Vagina (tissue), 2 donors: ENCODE measurements at regions not wholly inside any gene's neighbourhood (a gene's known extent, or its start where the extent isn't known, plus 50 kb on each side); places are given as distances from the start of the nearest gene placed in this dataset.

Experiments
- DNase-seq, 2 donors: peaks; one replicate each; pipeline ENCODE4 v3.0.0-alpha.2; 2017; ENCODE audit errors: extremely low spot score in 2 of 2
- H3K27ac ChIP-seq: fragments of 200-600 bp; sonication (generic); one replicate; pipeline ENCODE4 v1.5.1; 2019
- H3K27me3 ChIP-seq: fragments of 200-600 bp; sonication (generic); one replicate; pipeline ENCODE4 v1.5.1; 2019
- H3K36me3 ChIP-seq, 2 donors: fragments of 200-600 bp; sonication (generic); one replicate each; pipeline ENCODE4 v1.5.1; 2017 to 2019
- H3K4me1 ChIP-seq: fragments of 200-600 bp; sonication (generic); one replicate; pipeline ENCODE4 v1.5.1; 2019
- H3K4me3 ChIP-seq, 2 donors: fragments of 200-600 bp; sonication (generic); 1 replicate in 1 of 2; 2 replicates in 1 of 2; pipeline ENCODE4 v1.5.1; 2016 to 2019
- H3K9me3 ChIP-seq: fragments of 200-600 bp; sonication (generic); one replicate; pipeline ENCODE4 v1.5.1; 2019
- POLR2A ChIP-seq, 2 donors: fragments of 450-650 bp; IDR thresholded peaks; one replicate each; pipeline ENCODE4 v1.6.1; 2017; ENCODE audit warnings: antibody characterized with exemption in 2 of 2, mild to moderate bottlenecking in 2 of 2, moderate library complexity in 2 of 2
- POLR2AphosphoS5 ChIP-seq, 2 donors: sonication (generic); formaldehyde crosslinking; IDR thresholded peaks; one replicate each; pipeline ENCODE4 v1.9.0; 2017; ENCODE audit warnings: antibody characterized with exemption in 2 of 2, mild to moderate bottlenecking in 2 of 2, low read depth in 1 of 2; ENCODE audit not compliant: insufficient read depth in 1 of 2
- intact Hi-C: fragments of 100-400 bp; cut with DNase I; formaldehyde crosslinking; loops from one replicate; pipeline ENCODE4 v1.15.1; 2023
- TF ChIP-seq, protein P1 (sequence below), 3 experiments: fragments of 450-650 bp in 2 of 3; fragments of 200-600 bp in 1 of 3; sonication (generic) in 1 of 3; IDR thresholded peaks; one replicate each; pipeline ENCODE4 v1.5.1; 2017 to 2019; ENCODE audit warnings: antibody characterized with exemption in 3 of 3, mild to moderate bottlenecking in 2 of 3, moderate library complexity in 2 of 3

DNA sequence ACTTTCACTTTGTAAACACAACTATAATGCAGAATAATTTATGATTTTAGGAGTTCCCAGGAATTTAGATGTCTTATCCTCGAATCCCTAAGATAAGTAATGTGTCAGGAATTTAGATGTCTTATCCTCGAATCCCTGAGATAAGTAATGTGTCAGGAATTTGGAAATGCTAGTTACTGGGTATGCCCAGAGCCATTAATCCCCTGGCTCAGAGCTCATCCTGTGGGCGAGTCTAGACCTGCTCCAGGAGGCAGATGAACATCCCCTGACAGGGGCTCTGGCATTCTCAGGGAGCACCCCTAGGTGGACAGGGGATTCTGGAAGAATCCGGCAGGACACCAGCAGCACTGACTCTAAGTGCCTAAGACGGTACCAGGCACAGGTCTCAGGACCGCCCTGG, 163.3 kb downstream of the ARRDC4 start:
- H3K4me1 ChIP-seq = peaks cover 6% of the 10 kb centered on the region
- no peak for DNase-seq
- no peaks in the 10 kb centered on the region for H3K27me3 ChIP-seq
- no peak for TF ChIP-seq POLR2AphosphoS5 (IDR thresholded peaks at IDR 0.05; ENCODE audit: insufficient read depth in 1 of 2, low read depth in 1 of 2)
- TF ChIP-seq, protein P1, sequence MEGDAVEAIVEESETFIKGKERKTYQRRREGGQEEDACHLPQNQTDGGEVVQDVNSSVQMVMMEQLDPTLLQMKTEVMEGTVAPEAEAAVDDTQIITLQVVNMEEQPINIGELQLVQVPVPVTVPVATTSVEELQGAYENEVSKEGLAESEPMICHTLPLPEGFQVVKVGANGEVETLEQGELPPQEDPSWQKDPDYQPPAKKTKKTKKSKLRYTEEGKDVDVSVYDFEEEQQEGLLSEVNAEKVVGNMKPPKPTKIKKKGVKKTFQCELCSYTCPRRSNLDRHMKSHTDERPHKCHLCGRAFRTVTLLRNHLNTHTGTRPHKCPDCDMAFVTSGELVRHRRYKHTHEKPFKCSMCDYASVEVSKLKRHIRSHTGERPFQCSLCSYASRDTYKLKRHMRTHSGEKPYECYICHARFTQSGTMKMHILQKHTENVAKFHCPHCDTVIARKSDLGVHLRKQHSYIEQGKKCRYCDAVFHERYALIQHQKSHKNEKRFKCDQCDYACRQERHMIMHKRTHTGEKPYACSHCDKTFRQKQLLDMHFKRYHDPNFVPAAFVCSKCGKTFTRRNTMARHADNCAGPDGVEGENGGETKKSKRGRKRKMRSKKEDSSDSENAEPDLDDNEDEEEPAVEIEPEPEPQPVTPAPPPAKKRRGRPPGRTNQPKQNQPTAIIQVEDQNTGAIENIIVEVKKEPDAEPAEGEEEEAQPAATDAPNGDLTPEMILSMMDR (IDR thresholded peaks at IDR 0.05) = no peak
- TF ChIP-seq POLR2A (IDR thresholded peaks at IDR 0.05) = no peak
- intact Hi-C loops = no loop called here
- H3K27ac ChIP-seq = no peak overlapping the region
- H3K9me3 ChIP-seq = no peaks in the 10 kb centered on the region
- H3K36me3 ChIP-seq = no peaks in the 10 kb centered on the region
- H3K4me3 ChIP-seq = no peak overlapping the region

DNA sequence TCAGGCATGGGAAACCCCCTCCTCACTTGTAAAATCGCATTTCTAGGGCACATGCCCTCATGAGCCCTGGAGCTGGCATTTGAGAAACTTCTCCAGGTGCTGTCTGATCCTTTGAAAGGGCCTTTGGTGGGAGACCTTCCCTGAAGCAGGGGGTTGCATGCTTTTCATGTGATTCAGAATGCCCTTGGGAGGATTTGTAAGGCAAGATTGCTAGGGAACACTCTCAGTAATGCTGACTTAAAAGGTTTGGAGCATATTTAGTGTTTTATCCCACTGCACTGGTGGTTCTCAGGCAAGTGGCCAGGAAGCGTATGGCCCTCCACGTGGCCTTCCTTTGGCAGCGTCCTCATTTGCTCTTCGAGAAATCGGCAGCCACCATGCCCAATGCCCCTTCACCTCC, 164.1 kb downstream of the ARRDC4 start:
- Histone ChIP-seq H3K36me3 (no peaks in the 10 kb centered on the region), H3K4me1 (peaks cover 6% of the 10 kb centered on the region), H3K27ac (no peak overlapping the region), H3K4me3 (no peak overlapping the region), H3K27me3 (no peaks in the 10 kb centered on the region), H3K9me3 (no peaks in the 10 kb centered on the region)
- no peak for DNase-seq
- TF ChIP-seq POLR2AphosphoS5 (IDR thresholded peaks at IDR 0.05; ENCODE audit: insufficient read depth in 1 of 2, low read depth in 1 of 2) (no peak), POLR2A (IDR thresholded peaks at IDR 0.05) (no peak)
- TF ChIP-seq, protein P1 (IDR thresholded peaks at IDR 0.05) = no peak
- intact Hi-C loops = no loop called here

DNA sequence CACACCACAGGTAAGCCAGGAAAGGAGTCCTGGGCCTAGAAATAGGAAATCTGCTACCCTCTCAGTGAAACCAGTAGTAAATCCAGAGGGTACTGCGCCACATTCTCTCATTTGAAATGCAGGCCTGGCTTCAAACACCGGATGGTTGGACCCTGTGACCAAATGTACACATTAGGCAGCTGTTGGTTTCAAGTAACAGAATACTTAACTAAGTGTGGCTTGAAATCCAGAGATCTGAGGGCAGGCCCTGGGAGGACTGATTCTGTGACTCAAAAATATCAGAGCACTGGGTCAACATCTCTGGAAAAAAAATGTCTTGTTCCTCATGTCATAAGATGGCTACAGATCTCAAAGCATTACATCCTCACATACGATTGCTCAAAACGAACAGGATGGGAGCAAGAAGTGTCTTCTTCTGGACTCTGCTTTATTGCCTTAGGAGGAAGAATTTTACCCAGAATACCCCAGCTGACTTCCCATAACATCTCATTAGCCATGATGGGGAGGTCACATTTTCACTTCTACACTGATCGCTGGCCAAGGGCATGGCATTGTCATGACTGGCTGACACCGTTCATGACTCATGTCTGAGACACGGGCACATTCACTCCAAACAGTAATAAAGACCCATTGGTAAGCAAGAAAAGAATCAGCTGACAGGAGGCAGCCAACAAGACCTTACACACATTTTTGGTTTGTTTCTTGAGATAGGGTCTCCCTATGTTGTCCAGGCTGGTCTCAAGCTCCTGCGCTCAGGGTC, 166.0 kb downstream of the ARRDC4 start:
- DNase-seq = no peak
- intact Hi-C loops = no loop called here
- no peaks in the 10 kb centered on the region for H3K36me3 ChIP-seq
- no peak overlapping the region for H3K4me3 ChIP-seq
- TF ChIP-seq POLR2A (IDR thresholded peaks at IDR 0.05) (no peak), POLR2AphosphoS5 (IDR thresholded peaks at IDR 0.05; ENCODE audit: insufficient read depth in 1 of 2, low read depth in 1 of 2) (no peak)
- TF ChIP-seq, protein P1 (IDR thresholded peaks at IDR 0.05) = no peak
- peaks cover 6% of the 10 kb centered on the region for H3K4me1 ChIP-seq
- no peaks in the 10 kb centered on the region for H3K27me3 ChIP-seq
- H3K27ac ChIP-seq = no peak overlapping the region
- no peaks in the 10 kb centered on the region for H3K9me3 ChIP-seq

DNA sequence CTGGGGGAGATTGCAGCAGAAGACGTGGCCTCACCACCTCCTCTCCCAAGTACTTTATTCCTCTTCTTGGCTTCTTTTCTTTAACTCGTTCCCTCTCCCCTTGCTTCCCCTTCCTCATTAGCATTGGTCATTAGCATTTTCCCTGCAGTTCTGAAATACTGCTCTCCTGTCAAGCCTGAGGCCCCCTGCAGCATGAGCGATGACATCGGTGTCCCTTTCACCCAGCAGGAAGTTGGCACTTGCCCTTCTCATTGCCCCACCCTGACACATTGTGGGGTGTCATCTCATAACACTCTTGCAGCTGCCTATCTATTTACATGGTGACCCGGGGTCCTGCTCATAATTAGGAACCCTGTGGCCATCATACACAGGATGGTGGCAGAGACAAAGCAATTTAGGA, 167.1 kb downstream of the ARRDC4 start:
- Histone ChIP-seq H3K4me1 (peaks cover 6% of the 10 kb centered on the region), H3K27ac (no peak overlapping the region), H3K36me3 (no peaks in the 10 kb centered on the region), H3K27me3 (no peaks in the 10 kb centered on the region), H3K9me3 (no peaks in the 10 kb centered on the region), H3K4me3 (no peak overlapping the region)
- DNase-seq = no peak
- no peak for TF ChIP-seq POLR2AphosphoS5 (IDR thresholded peaks at IDR 0.05; ENCODE audit: insufficient read depth in 1 of 2, low read depth in 1 of 2)
- no peak for TF ChIP-seq POLR2A (IDR thresholded peaks at IDR 0.05)
- TF ChIP-seq, protein P1 (IDR thresholded peaks at IDR 0.05) = no peak
- intact Hi-C loops = no loop called here

DNA sequence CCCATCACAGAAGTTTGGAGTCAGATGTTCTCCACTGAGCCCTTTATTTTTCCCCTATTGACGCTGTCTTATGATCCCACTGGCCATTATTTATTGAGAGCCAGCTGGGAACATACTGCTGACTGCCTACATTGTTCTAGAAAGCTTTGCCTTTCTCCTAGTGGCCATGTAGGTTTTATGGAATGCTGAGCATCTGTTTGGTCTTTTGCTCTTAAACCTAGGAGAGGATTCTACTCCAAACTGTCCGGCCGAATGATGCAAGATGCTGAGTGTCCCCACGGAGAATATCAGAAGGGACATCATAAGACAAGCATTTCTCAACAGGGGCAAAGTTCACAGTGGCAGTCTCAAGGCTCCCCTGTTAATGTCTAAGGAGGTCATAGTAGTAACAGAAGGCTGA, 171.4 kb downstream of the ARRDC4 start:
- no peak for TF ChIP-seq POLR2A (IDR thresholded peaks at IDR 0.05)
- TF ChIP-seq, protein P1 (IDR thresholded peaks at IDR 0.05) = no peak
- TF ChIP-seq POLR2AphosphoS5 (IDR thresholded peaks at IDR 0.05; ENCODE audit: insufficient read depth in 1 of 2, low read depth in 1 of 2) = no peak
- H3K4me3 ChIP-seq = no peak overlapping the region
- H3K4me1 ChIP-seq = no peaks in the 10 kb centered on the region
- no peaks in the 10 kb centered on the region for H3K36me3 ChIP-seq
- intact Hi-C loops = no loop called here
- H3K9me3 ChIP-seq = no peaks in the 10 kb centered on the region
- no peak for DNase-seq
- no peak overlapping the region for H3K27ac ChIP-seq
- H3K27me3 ChIP-seq = no peaks in the 10 kb centered on the region
